ENCODE measurements at regions not wholly inside any gene's neighbourhood (a gene's known extent, or its start where the extent isn't known, plus 50 kb on each side); places are given as distances from the start of the nearest gene placed in this dataset.

GRCh38 chr3:31248563-31248992 lies 284.1 kb upstream of the STT3B start:
- H2BK20ac ChIP-seq (ENCODE audit: low read depth, low read length), result no peak overlapping the region
- H3K23ac ChIP-seq (ENCODE audit: low read depth, low read length), result no peak overlapping the region
- no peak overlapping the region for H3K4me2 ChIP-seq (ENCODE audit: low read depth, low read length)
- no peak overlapping the region for H4K8ac ChIP-seq (ENCODE audit: low read depth in 2 of 2, low read length in 2 of 2)
- POLR2A ChIA-PET (ENCODE audit: unreplicated experiment), result no interaction called here
- H3K9me1 ChIP-seq (ENCODE audit: insufficient read depth, low read length), result no peaks in the 10 kb centered on the region
- no peak overlapping the region for H2AK9ac ChIP-seq (replicated peaks; ENCODE audit: low read depth, low read length, poor library complexity)
- H3K4ac ChIP-seq (ENCODE audit: low read depth, low read length), result no peak overlapping the region
- no peak for TF ChIP-seq NFE2L2 (IDR thresholded peaks at IDR 0.05; ENCODE audit: low read depth, low read length)
- TF ChIP-seq RAD21 (IDR thresholded peaks at IDR 0.05; ENCODE audit: low read length), result no peak
- no peak for TF ChIP-seq RCOR1 (IDR thresholded peaks at IDR 0.05; ENCODE audit: insufficient replicate concordance, low read length)
- TF ChIP-seq, protein P1, sequence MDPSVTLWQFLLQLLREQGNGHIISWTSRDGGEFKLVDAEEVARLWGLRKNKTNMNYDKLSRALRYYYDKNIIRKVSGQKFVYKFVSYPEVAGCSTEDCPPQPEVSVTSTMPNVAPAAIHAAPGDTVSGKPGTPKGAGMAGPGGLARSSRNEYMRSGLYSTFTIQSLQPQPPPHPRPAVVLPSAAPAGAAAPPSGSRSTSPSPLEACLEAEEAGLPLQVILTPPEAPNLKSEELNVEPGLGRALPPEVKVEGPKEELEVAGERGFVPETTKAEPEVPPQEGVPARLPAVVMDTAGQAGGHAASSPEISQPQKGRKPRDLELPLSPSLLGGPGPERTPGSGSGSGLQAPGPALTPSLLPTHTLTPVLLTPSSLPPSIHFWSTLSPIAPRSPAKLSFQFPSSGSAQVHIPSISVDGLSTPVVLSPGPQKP (IDR thresholded peaks at IDR 0.05; ENCODE audit: borderline replicate concordance, low read depth, low read length), result no peak
- no peak for TF ChIP-seq MAFK (IDR thresholded peaks at IDR 0.05; ENCODE audit: low read depth, low read length)
- TF ChIP-seq CHD1 (IDR thresholded peaks at IDR 0.05; ENCODE audit: low read depth, low read length), result no peak
- no peak overlapping the region for H4K5ac ChIP-seq (ENCODE audit: low read depth, low read length)
- H3K18ac ChIP-seq (ENCODE audit: low read depth, low read length), result no peak overlapping the region
- no peak overlapping the region for H3K27ac ChIP-seq (ENCODE audit: insufficient read depth, low read length)
- no peak overlapping the region for H3K9ac ChIP-seq (ENCODE audit: low read depth, low read length)
- DNase-seq (no peak), ATAC-seq (ENCODE audit: low read depth) (no peak)
- H4K20me1 ChIP-seq (ENCODE audit: insufficient read depth, low read length), result no peaks in the 10 kb centered on the region
- no peak overlapping the region for H3K56ac ChIP-seq (ENCODE audit: extremely low read depth, insufficient read depth, low read length)
- no peaks in the 10 kb centered on the region for H3K4me1 ChIP-seq (ENCODE audit: control insufficient read depth, insufficient read depth, low read length)
- in situ Hi-C loops (cut with MboI; ENCODE audit: low sequenced_read_pairs), result no loop called here
- H2BK15ac ChIP-seq (ENCODE audit: low read depth, low read length), result no peak overlapping the region
- no peaks in the 10 kb centered on the region for H3K36me3 ChIP-seq (ENCODE audit: control insufficient read depth, insufficient read depth, low read length)
- H2AFZ ChIP-seq (replicated peaks; ENCODE audit: low read length, poor library complexity), result no peak overlapping the region
- H2AK5ac ChIP-seq (ENCODE audit: low read depth, low read length), result no peak overlapping the region
- dilution Hi-C loops (cut with HindIII; ENCODE audit: low sequenced_read_pairs, unreplicated experiment), result no loop called here
- no peak overlapping the region for H2BK120ac ChIP-seq (ENCODE audit: low read depth, low read length)
- intact Hi-C loops (cut with micrococcal nuclease), result no loop called here
- BruUV-seq (replicated peaks), result no TSS peak
- no peak overlapping the region for H4K91ac ChIP-seq (ENCODE audit: insufficient read depth, low read depth, low read length)
- no CpG with 5 or more reads among the region's 6 CpGs for WGBS, 2 experiments (ENCODE audit: extremely low coverage in 2 of 2, insufficient read length in 1 of 2)
- no peak overlapping the region for H3K14ac ChIP-seq (replicated peaks; ENCODE audit: low read depth, low read length)
- H3K79me1 ChIP-seq (ENCODE audit: low read depth in 1 of 2, low read length in 2 of 2), result no peaks in the 10 kb centered on the region
- H2BK5ac ChIP-seq (ENCODE audit: low read depth, low read length, poor library complexity, severe bottlenecking), result no peak overlapping the region
- no peaks in the 10 kb centered on the region; the same call in 1 of the 2 replicates for H3K27me3 ChIP-seq (ENCODE audit: control insufficient read depth, insufficient read depth, low read length)
- H3K9me3 ChIP-seq (ENCODE audit: control insufficient read depth, insufficient read depth, low read length), result no peaks in the 10 kb centered on the region
- no peak overlapping the region for H3K4me3 ChIP-seq (ENCODE audit: insufficient read depth, low read depth, low read length)
- CTCF ChIA-PET, result no interaction called here

Measured in IMR-90 (cell line).